ENCODE measurements at regions not wholly inside any gene's neighbourhood (a gene's known extent, or its start where the extent isn't known, plus 50 kb on each side); places are given as distances from the start of the nearest gene placed in this dataset.
"Not testable (repeated sequence)": the region's sequence is repeated elsewhere in the genome, so short reads cannot be mapped to it uniquely, and the experiment has no call there.

GRCh38 chr13:67469623-67470022 lies 239.5 kb upstream of the PCDH9 start:
- Histone ChIP-seq H3K27me3 (no peaks in the 10 kb centered on the region), H3K9me3 (no peaks in the 10 kb centered on the region), H3K36me3 (no peaks in the 10 kb centered on the region), H3K4me1 (no peaks in the 10 kb centered on the region), H3K4me3 (ENCODE audit: low read depth, low read length) (no peak overlapping the region)
- no peak for DNase-seq
- TF ChIP-seq, protein P1, sequence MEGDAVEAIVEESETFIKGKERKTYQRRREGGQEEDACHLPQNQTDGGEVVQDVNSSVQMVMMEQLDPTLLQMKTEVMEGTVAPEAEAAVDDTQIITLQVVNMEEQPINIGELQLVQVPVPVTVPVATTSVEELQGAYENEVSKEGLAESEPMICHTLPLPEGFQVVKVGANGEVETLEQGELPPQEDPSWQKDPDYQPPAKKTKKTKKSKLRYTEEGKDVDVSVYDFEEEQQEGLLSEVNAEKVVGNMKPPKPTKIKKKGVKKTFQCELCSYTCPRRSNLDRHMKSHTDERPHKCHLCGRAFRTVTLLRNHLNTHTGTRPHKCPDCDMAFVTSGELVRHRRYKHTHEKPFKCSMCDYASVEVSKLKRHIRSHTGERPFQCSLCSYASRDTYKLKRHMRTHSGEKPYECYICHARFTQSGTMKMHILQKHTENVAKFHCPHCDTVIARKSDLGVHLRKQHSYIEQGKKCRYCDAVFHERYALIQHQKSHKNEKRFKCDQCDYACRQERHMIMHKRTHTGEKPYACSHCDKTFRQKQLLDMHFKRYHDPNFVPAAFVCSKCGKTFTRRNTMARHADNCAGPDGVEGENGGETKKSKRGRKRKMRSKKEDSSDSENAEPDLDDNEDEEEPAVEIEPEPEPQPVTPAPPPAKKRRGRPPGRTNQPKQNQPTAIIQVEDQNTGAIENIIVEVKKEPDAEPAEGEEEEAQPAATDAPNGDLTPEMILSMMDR (IDR thresholded peaks at IDR 0.05; ENCODE audit: low read depth, low read length): no peak

DNA sequence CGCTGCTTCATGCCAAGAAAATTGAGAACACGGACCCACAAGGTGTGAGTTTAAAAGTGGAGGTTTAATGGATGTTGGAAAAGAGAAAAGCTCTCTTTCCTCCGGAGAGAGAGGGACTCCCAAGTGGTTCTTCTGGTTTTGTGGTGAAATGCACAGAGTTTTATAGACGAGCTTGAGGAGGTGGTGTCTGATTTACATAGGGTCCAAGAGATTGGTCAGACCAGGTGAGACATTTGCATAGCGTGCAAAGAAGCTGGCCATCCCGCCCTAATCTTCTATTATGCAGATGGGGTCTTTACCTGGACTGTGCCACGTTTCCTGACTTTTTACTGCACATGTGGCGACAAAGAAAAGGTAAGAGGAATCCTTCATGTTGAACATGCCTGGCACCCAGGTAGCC lies 236.4 kb upstream of the PCDH9 start:
- H3K4me3 ChIP-seq (ENCODE audit: low read depth, low read length): no peak overlapping the region
- TF ChIP-seq, protein P1 (IDR thresholded peaks at IDR 0.05; ENCODE audit: low read depth, low read length): no peak
- H3K4me1 ChIP-seq: no peaks in the 10 kb centered on the region
- H3K9me3 ChIP-seq: no peaks in the 10 kb centered on the region
- DNase-seq: no peak
- no peaks in the 10 kb centered on the region for H3K27me3 ChIP-seq
- H3K36me3 ChIP-seq: no peaks in the 10 kb centered on the region

- Histone ChIP-seq H3K27me3 (no peaks in the 10 kb centered on the region), H3K9me3 (no peaks in the 10 kb centered on the region), H3K4me1 (no peaks in the 10 kb centered on the region), H3K36me3 (no peaks in the 10 kb centered on the region), H3K4me3 (ENCODE audit: low read depth, low read length) (no peak overlapping the region)
- TF ChIP-seq, protein P1 (IDR thresholded peaks at IDR 0.05; ENCODE audit: low read depth, low read length): no peak
- no peak for DNase-seq
Observed at GRCh38 chr13:67464154-67464553, 234.0 kb upstream of the PCDH9 start.

DNA sequence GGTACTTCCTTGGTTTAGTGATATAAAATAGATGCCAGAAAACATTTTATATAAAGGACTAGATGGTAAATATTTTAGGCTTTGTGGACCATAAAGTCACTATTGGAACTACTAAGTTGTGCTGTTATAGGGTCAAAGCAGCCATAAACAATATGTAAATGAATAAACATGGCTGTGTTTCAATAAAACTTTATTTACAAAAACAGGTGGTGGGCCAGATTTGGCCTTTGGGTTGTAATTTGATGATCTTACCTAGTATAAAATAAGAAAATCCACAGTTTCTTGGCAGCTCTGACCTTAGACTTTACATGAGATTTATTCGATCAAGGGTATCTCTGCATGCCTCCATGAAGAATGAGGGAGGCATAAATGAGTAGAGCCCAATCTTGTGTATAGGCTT lies 232.0 kb upstream of the PCDH9 start:
- no peaks in the 10 kb centered on the region for H3K36me3 ChIP-seq
- no peaks in the 10 kb centered on the region for H3K4me1 ChIP-seq
- no peak overlapping the region for H3K4me3 ChIP-seq (ENCODE audit: low read depth, low read length)
- H3K9me3 ChIP-seq: no peaks in the 10 kb centered on the region
- no peak for DNase-seq
- no peaks in the 10 kb centered on the region for H3K27me3 ChIP-seq
- TF ChIP-seq, protein P1 (IDR thresholded peaks at IDR 0.05; ENCODE audit: low read depth, low read length): no peak

- DNase-seq; H3K4me1 ChIP-seq; H3K36me3 ChIP-seq; H3K27me3 ChIP-seq; H3K4me3 ChIP-seq (ENCODE audit: low read depth, low read length); H3K9me3 ChIP-seq: not testable (repeated sequence)
Observed at GRCh38 chr13:67452526-67452925, 222.4 kb upstream of the PCDH9 start.

- H3K4me3 ChIP-seq (ENCODE audit: low read depth, low read length): no peak overlapping the region
- no peak for DNase-seq
- H3K9me3 ChIP-seq: no peaks in the 10 kb centered on the region
- no peaks in the 10 kb centered on the region for H3K4me1 ChIP-seq
- TF ChIP-seq, protein P1 (IDR thresholded peaks at IDR 0.05; ENCODE audit: low read depth, low read length): no peak
- no peaks in the 10 kb centered on the region for H3K36me3 ChIP-seq
- H3K27me3 ChIP-seq: no peaks in the 10 kb centered on the region
Observed at GRCh38 chr13:67445436-67445835, 215.3 kb upstream of the PCDH9 start.

- no peak for DNase-seq
- no peaks in the 10 kb centered on the region for H3K9me3 ChIP-seq
Observed at GRCh38 chr13:67443923-67444322, 213.8 kb upstream of the PCDH9 start.

More at GRCh38 chr13:67443923-67444322, 213.8 kb upstream of the PCDH9 start:
- Histone ChIP-seq H3K36me3 (no peaks in the 10 kb centered on the region), H3K4me1 (no peaks in the 10 kb centered on the region), H3K4me3 (ENCODE audit: low read depth, low read length) (no peak overlapping the region), H3K27me3 (no peaks in the 10 kb centered on the region)
- TF ChIP-seq, protein P1 (IDR thresholded peaks at IDR 0.05; ENCODE audit: low read depth, low read length): no peak
